ENCODE measurements at regions not wholly inside any gene's neighbourhood (a gene's known extent, or its start where the extent isn't known, plus 50 kb on each side); places are given as distances from the start of the nearest gene placed in this dataset.

DNA sequence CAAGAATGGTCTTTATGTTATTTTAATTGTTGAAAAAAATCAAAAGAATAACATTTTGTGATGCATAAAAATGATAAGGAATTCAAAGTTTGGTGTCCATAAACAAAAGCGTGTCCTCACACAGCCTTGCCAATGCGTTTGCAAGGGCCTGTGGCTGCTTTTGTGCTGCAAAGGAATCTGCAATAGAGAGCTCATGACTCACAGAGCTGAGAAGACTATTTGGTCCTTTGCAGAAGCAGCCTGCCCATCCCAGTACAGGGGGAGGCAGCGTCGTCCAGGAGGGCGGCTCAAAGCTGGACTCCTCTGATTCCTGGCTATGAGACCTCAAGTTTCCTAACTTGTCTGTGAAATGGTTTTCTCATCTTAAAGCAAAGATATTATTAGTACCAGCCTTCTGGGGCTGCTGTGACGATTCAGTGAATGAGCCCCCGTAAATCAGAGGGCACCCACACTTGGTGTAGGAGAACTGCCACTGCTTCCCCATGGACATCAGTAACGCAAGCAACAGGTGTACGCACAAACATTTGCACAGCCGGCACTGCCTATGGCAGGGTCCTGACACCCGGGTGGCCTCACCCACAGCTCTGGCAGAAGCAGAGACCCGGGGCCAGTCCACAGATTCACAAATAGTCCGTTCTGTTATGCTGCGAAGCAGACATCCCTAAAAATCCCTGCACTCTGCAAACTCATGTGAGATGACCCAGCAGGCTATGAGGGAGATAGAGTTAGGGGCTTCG is 70.6 kb upstream of the ASAP2 start:
- no peak for DNase-seq

DNA sequence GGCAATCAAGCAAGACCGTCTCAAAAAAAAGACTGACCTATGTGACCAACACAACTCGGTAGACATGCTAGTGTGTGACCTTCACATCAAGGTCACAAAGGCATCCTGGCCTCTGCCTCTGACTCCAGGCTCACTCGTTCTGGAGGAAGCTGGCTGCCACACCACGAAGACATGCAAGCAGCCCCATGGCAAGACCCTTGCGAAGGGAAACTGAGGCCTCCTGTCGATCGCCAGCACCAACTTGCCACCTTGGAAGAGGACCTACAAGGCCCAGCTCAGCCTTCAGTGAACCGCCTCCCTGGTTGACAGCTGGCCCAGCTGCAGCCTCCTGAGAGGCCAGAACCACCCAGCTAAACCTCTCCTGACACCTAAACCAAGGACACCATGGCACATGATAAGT is 79.3 kb upstream of the ASAP2 start:
- no peak for DNase-seq

DNA sequence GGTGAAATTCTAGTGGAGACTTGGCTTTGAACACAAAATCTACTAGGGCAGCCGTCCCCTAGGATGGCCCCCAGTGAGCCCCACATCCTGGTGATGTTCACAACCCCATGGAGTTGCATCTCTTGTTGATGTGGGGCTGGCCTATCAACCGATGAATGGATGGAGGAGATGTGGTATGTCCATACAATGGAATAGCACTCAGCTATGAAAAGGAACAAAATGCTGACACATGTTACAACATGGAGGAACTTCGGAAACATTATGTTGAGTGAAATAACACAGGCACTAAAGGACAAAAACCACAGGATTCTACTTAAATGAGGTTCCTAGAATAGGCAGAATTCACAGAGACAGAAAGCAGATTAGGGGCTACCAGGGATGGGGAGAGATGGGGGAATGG is 80.1 kb upstream of the ASAP2 start:
- DNase-seq, result no peak

DNA sequence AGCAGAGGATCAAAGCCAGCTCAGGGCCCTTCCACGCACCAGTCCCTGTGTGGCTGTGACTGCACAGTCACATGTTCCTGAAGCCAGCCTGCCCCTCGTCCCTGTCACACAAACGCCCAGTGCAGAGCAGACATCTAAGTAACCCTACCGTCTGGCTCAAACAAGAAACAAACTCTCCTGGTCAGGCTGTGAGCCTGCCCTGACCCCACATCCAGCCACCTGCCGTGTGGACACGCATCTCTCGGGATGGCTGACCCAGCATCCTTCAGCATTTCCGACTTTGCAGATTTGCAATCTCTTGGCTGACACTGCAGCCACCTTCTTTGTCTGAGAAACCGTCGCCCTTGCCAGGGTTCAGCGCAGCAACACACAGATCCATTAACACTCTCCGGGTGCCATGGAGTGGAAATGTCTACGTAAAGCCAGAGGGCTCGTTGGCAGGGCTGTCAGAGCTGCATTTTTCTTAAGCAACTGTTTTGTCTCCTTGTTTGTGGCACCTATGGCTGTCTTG is 82.3 kb upstream of the ASAP2 start:
- DNase-seq, result no peak

DNA sequence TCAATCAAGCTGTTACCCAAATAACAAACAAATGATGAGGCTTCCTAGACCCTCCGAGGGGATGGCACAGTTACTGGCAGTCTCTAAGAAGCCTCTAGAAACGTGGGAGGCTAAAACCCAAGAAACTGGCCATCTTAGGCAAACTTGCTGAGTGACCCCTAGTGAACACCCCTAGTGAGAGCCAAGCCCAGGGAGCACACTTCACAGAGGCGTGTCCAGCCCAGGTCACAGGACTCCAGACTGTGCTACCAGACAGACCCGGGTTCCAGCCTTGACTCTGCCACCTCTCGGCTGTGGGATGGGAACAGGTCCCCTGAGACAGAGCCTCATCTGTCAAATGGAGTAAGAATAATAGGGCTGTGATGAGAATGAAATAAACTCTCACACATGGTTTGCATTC is 83.5 kb upstream of the ASAP2 start:
- DNase-seq, result no peak

DNA sequence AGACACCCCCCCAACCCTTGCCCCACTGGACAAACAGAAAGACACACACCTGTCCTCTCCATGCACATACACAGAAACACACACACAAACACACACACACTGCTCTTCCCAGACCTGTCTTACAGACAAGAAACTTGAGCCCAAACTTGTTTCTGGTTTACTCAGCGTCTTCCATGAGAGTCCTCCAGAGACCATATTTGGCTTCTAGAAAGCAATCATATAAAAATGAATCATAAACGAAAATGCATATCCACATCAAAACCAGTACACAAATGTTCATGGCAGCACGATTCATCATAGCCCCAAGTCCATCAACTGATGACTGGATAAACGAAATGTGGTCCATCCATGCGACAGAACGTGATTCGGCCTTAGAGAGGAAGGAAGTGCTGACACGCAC is 84.2 kb upstream of the ASAP2 start:
- DNase-seq, result no peak

DNA sequence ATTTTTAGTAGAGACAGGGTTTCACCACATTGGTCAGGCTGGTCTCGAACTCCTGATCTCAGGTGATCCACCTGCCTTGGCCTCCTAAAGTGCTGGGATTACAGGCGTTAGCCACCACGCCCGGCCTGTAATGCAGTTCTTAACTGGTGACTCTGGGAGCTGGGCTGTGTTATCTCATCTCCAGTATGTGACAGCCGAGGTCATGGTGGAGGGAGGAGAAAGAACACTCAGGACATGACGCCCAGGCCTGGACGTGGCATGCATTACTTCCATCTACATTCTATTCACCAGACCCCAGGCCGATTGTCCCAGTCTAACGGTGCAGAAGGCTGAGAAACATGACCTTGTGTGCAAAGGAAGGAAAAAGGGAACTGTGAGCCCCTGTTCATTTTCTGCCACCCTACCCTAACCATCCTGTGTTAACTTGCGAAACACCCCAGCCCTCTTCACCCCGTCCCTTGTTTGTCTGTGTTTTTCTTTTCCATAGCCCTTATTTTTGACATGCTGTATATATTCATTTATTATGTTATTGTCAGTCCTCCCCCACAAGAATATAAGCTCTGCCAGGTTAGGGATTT is 88.1 kb upstream of the ASAP2 start:
- DNase-seq, result no peak

DNA sequence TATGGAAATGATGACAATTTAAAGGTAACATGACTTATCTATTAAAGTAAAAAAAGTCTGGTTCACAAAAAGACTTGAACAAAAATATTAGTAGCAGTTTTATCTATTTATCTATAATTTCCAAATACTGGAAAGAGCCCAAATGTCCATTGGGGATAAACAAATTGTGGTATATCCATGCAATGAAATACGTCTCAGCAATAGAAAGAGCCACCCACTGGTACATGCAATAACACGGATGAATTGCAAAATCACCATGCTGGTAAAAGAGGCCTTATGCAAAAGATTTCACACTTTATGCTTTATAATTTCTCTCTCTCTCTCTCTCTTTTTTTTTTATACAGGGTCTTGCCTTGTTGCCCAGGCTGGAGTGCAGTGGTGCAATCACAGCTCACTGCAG is 91.4 kb upstream of the ASAP2 start:
- DNase-seq, result no peak

DNA sequence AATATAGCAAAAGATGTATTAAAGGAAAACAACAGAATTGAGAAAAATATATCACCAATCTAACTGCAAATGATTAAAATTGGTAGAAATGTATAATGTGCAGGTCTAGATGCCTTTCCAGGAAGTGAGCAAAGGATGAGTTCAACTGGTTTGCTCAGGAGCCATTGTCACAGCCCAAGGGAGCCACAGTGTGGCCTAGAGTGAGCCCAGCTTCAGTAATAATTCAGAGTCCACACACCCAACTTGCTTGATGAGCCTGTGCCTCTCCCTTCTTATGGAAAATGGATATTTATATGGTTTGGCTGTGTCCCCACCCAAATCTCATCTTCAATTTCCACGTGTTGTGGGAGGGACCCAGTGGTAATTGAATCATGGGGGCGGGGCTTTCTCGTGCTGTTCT is 92.2 kb upstream of the ASAP2 start:
- DNase-seq, result no peak

DNA sequence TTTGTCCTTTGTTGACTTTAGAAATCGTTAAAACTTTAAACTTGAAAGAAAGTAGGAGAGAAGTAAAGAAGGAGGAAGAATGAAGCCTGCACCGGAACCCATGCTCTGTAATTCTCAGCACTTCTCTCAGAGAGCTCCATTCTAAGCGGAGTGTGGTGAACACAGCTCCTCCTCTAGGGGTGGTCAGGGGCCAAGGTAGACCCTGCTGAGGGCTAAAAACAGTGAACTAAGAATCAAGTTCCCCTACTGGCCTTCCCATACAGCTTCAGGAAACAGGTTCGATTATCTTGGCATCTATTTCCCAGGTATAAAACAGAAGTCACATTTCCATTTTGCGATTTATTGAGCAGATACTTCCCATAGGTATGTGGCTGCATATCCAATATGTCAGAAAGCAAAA is 92.7 kb upstream of the ASAP2 start:
- no peak for DNase-seq

DNA sequence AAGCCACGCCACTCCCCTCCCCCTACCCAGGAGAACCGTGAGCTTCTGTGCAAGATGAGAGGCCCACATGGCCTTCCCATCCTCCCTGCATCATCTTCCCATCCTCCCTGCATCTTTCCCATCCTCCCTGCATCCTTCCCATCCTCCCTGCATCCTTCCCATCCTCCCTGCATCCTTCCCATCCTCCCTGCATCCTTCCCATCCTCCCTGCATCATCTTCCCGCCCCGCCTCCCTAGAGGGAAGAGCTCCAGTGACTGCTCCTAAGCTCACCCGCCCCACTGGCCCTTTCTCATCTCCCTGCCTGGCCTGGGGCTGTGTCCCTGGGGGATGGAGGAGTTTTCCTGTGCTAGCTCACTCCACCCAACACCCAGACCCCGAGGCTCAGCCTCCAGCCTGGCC is 93.3 kb upstream of the ASAP2 start:
- DNase-seq, result no peak

DNA sequence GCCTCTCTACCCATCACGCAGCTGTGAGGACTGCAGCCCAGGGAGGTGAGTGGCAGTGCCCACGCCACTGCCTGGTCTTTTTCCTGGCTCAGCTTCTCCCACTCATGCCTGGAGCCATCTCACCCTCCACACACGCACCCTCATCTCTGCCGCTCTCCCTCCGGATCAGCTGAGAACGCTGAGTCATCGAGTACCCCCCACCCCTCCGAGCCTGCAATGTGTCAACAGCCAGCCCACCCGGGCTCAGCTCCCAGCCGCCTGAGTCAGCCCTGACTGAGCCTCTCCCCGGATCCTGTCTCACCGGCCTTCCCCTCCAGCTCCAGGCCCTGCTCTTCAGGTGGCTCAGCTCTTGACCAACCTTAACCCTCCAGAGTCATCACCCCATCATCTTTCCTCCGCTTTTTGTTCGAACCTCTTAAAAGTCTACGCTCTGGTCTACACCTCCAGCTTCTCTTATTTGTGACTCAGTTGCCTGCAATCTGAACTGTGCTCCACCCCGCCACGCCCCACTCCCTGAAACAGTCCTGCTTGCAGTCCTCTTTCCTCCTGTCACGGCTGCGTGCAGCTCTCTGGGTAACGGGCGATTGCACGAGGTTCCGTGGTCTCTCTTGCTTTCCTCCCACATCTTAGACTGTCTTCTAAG is 94.4 kb upstream of the ASAP2 start:
- no peak for DNase-seq

DNA sequence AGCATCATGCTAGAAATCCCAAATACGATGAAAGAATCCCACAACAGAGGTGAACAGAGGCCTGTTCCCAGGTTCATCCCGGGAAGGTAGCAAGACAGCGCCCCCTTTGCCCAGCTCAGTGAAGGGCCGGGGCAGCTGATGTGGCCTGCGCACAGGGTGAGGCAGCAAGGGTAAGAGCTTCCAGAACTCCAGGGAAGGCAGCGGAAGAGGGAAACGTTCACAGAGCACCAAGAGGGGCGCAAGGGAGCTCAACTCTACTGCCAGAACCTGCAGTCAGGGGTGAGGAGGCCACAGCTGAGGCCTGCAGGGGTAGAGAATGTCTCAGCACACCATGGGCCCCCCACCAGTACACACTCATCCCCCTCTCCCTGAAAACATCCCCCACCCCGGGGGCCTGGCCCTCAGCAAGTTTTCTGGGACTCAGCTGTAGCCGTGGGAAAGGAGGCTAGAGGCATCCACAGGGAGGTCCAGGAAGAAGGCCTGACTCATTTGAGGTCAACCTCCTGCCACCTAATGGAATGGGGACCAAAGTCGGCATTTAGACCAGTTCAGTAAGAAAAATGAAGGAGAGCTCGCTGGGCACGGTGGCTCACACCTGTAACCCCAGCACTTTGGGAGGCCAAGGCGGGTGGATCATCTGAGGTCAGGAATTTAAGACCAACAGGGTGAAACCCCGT is 95.6 kb upstream of the ASAP2 start:
- DNase-seq, result no peak

DNA sequence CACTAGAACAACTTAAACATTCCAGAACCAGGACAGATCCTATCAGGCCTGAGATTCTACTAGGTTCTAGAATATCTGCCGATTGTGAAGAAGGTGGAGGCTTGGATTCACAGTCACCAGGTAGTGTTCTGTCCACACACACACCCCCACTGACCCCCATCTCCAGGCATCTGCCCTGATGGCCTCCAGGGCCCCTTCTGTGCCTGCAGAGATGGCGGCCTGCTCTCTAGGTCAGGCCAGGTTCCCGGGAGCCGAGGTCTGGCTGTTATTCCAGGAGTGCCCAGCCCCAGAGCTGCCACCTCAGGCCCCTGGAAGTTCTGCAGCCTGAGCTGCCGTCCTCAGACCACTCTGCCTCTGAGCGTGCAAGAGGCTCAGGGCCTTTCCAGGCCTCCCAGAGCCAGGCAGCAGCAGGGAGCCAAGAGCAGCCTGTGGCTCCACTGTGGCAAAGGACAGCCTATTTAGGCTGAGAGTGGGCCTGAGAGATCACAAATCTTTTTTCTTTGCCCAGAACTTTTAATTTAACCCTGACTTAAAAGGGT is 96.2 kb upstream of the ASAP2 start:
- no peak for DNase-seq

DNA sequence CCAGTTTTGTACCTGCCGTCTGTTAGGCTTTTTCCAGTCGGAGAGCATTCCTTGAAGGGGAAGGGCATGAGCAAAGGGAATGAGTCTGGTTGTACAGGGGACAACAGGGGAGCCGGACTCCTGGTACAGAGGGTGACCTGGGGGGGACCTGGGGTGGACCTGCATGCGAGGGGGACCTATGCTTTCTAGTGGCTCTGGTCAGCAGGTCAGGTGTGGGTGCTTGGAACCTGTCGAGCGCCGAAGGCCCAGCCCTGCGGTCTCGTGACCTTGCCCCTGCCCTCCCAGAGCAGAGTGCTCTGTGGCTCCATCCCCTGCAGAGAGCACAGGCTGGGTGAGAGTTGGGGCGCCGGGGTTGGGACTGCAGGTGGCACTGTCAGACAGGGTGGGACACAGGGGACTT is 96.7 kb upstream of the ASAP2 start:
- no peak for DNase-seq

DNA sequence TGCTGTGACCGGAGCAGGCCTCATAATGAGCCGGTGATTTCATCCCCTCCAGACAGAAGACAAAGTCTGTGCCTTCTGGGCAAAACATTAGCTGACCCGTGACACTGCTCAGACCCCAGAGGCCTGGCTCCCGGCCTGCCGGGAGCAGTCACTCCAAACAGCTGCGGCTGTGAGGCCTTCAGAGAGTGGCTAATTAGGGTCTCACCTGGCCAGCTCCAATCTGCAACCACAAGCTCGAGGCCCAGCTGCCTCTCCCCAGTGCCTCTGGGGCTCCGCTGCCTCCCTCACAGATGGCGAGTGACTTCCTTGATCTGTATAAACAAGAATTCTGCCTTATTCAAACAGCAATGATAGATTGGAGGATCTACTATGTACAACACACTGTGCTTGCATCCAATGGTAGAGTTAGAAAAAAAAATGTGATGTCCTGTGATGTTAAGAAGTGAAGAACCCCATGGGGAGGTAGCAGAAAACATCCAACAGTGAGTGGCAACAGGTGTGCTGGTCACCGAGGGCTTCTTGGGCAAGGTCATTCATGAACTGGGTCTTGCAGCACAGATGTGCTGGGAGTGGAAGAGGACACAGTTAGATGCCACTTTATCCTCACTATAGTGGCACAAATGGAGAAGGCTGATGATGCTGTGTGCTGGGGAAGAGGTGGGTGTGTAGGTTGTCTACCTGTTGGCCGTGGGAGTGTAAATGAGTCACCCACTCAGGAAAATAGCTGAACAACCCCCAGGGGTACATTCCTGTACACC is 98.2 kb upstream of the ASAP2 start:
- DNase-seq, result no peak

DNA sequence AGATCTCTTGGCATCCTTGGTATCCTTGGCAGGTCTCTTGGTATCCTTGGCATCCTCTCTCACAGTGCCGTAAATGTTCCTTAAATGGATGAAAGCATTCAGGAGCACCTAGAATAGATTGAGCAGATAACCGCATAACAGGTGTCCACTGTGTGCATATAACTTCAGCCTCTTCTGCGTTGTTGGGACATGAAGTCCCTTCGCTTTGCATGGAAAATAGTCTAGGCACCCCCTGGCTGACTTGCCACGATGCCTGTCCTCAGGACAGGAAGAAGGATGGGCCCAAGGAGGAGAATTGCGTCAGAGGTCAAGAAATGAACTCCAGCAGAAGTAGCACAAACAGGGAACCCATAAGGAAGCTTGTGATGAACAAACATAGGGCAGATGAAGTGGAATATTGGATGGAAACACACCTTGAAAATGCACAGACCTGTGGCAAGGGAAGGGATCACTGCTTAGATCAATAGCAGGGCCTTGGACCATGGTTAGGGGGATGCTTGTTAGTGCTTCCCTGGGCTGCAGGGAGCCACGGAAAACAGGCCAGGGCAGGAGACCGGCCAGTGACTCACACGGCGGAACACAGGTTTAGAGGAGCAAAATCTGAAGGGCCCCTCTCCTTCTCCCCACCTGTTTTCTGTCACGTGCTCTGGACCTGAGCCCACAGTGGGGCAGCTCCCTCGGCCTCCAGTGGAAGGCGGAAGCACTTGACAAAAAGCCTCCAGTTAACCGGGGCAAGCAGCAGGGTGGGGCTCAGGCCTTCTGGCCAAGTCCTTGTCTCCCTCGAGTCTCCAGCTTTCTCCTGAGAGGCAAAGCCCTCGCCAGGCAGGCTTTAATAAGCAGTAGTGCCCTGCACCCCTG is 99.2 kb upstream of the ASAP2 start:
- no peak for DNase-seq

DNA sequence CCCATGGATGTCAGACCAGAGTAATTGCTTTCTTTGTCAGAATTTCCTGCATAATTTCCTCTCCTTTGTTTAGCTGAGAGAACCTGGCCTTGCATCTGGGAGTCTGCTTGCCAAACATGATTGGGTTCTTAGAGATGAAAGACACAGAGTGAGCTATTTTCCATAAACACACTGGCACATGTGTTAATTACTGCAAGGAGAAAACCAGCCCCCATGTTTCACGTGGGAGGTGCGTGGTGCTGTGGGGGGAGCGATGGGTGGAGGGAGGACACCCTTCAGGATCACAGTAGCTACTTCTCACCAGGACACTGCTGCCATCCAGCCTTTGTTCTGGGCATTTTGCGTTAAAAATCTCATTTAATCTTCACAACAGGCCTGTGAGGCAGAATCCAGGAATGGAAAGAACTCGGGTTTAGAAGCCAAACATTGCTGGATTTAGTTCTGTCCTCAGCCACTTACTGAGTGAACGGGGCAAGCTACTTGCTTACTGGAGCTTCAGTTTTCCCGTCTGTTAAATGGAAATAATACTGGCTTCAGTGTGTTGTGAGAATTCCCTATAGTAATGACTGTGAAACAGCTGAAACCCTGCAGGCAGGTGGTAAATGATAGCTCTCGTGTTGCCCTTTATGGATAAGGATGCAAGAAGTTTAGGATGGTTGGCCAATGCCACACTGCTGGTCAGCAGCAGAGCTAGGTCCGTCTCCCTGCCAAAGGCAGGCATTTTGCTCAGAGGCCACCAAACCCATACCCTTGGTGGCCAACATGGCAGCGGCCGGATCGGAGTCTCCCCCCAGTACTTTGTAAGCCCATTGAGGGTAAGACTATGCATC is 100.1 kb upstream of the ASAP2 start:
- no peak for DNase-seq

DNA sequence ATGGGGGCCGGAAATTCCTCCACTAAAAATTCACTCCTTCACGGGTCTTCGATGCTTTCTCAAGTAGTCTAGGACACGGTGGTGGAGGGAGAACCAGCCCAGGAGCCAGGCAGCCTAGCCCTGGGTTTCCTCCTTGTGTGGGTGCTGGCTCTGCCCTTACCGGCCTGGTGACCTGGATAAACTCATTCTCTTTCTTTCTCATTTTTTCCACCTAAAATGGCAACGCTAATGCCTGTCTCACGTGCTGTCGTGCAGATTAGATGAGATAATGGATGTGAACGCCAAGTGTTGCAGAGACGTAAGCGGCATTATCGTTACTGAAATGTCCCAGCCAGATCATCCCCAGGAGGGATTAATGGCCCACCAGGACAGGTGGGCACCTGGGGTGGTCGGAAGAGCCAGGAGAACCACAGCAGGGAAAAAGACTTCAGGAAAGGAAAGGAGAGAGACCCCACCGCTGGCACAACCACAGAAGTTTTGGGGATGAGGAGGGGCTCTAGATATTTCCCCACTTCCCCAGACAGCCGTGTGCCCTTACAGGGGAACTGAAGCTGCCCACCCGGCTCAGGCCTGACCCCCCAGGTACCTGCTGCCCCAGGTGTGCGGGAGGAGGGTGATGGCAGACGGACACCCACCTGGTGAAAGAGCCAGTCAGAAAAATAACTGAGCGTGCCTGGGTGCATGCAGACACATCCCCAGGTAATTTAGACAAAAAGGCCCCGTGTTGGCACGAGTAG is 100.8 kb upstream of the ASAP2 start:
- DNase-seq, result no peak

DNA sequence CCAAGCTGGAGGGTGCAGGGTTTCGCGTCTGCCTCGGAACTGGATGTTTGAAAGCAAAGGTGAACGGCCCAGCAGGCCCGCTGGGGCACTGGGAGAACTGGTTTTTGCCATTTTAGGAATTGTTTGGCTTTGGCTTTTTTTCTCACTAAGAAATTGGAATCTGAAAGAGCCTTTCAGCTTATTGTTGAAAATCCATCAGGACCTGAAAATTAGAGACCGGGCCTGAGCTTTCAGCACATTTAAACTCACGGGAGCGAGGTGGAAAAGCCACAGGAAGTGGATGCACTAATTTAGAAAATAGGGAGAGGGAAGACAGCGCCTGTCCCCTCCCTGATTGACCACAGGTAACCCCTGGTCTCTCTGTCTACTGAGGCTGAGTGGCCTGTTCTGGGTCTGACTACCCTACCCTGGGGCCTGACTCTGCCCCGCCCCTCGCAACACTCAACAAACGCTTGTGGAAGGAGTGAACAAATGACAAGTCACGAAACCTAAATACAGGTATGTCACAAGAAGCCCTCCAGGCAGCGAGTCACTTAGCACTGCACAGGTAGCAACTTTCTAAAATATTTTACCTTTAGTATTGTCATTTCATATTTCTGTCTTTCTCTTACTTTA is 100.3 kb upstream of the MBOAT2 start:
- DNase-seq, result no peak
